ENCODE measurements at regions not wholly inside any gene's neighbourhood (a gene's known extent, or its start where the extent isn't known, plus 50 kb on each side); places are given as distances from the start of the nearest gene placed in this dataset.
"Not testable (repeated sequence)": the region's sequence is repeated elsewhere in the genome, so short reads cannot be mapped to it uniquely, and the experiment has no call there.

DNA sequence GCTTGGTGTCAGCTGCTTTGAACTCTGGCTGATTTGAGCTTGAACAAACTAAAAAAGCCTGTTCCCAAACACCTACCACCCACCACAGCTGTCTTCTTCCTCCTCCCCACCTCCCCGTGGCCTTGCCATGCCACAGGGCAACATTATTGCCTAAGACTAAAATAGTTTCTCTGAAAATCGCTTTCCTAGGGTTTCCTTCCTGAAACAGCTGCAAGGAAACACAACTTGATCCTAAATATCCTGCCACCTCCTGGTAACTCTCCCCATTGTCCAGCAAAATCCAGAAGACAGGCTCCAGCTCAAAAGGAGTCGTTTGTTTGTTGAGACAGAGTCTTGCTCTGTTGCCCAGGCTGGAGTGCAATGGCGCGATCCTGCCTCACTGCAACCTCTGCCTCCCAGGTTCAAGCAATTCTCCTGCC, 193.9 kb upstream of the TPM1 start:
- DNase-seq = no peak

- no peak for DNase-seq
These were observed 193.0 kb upstream of the TPM1 start for GRCh38 chr15:62849316-62850106.

DNA sequence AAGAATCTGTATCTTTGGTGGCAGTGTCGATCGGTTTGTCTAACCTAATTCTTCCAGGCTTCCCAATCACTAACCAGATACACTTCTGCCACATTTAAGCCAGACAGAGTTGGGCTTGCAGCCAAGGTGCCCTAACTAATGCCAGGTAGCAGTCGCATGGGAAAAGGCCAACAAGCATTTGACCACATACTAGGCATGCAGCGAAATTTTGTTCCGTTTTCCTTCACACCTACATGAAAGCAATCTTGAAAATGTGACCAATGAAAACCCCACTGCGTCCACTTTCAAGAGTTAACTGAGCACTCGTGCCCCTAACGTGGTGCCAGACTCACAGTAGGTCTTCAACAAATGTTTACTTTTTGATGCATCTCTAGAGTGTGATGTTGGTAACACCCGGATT, 192.2 kb upstream of the TPM1 start:
- no peak for DNase-seq

GRCh38 chr15:62850791-62851291, 191.7 kb upstream of the TPM1 start:
- no peak for DNase-seq

DNA sequence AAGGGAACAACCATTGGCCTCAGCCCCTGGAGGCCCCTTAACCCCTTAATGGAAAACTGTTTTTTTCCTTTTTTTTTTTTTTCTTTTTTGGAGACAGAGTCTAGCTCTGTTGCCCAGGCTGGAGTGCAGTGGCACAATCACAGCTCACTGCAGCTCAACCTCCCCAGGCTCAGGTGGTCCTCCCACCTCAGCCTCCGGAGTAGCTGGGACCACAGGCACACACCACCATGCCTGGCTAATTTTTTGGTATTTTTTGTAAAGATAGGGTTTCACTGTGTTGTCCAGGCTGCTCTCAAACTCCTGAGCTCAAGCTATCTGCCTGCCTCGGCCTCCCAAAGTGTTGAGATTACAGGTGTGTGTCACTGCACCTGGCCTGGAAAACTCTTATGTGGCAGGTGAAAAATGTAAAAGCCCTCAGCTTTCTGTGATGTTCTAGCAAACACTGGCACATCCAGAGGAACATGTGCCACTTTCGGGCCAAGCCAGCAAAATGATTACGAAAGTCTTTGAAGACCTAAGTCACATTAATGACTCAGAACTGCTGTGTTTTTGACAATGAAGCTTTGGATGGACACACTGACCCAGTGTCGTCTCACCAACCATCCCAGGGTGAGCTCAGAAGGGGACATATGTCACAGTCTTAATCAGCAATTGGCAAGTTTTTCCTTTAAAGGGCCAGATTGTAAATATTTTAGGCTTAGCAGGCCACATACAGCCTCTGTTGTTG, 189.3 kb upstream of the TPM1 start:
- no peak for DNase-seq

- DNase-seq = no peak
These were observed 188.7 kb upstream of the TPM1 start for GRCh38 chr15:62853841-62854225.

- DNase-seq = no peak
These were observed 188.0 kb upstream of the TPM1 start for GRCh38 chr15:62854420-62855084.

DNA sequence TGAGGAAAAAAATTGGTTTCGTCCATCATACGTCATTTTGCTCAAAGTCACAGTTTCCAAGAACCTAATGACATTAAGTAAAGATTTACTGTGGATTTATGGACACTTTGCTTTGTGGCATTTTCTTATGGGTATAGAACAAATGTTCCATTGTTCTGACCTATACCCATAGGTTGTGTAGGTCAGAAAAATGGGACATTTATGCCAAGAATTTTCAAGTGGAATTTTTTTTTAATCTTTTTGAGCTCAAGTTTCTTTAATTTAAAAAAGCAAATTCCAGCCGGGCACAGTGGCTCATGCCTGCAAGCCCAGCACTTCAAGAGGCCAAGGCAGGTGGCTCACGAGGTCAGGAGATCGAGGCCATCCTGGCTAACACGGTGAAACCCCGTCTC, 187.5 kb upstream of the TPM1 start:
- no peak for DNase-seq

- DNase-seq = no peak
These were observed 185.9 kb upstream of the TPM1 start for GRCh38 chr15:62856466-62857246.

GRCh38 chr15:62857411-62857853, 185.1 kb upstream of the TPM1 start:
- DNase-seq = no peak

- DNase-seq = no peak
These were observed 184.2 kb upstream of the TPM1 start for GRCh38 chr15:62858343-62858742.

- DNase-seq = no peak
These were observed 179.8 kb upstream of the TPM1 start for GRCh38 chr15:62862717-62863116.

- no peak for DNase-seq
These were observed 176.2 kb upstream of the TPM1 start for GRCh38 chr15:62866366-62866765.

GRCh38 chr15:62867844-62868243, 174.7 kb upstream of the TPM1 start:
- no peak for DNase-seq

DNA sequence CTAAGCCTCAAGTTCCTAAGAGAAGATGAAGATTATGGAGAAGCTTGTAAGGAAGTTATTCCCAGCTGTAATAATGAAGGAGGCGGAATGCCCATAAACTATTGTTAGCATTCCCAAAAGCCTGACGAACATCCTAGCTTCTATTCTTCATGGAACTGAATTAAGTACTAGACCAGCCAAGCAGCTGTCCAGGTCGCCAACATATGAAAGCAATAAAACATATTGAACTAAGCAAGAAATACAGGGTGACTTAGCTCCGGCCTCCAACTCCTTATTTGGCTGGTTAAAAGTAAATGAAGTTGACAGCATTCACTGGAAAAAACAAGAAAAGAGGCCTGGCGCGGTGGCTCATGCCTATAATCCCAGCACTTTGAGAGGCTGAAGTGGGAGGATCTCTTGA, 174.0 kb upstream of the TPM1 start:
- no peak for DNase-seq

DNA sequence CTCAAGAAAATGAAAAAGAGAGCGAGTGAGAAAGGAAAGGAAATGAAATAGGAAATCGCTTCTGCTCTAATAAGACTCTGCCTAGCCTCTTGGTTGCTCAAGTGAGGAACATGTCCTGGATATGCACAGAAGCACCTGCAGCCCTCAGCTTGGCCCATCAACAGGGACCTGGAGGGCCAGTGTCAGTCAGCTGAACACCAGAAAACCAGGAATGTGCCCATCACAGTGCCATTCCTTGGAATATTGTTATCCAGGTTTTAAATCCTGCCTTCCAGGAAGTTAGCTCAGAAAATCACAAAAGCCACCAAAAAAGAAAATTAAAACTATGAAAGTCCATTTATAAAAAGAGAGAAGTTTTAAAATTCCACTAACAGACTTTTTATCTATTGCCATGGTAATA, 173.4 kb upstream of the TPM1 start:
- no peak for DNase-seq

DNA sequence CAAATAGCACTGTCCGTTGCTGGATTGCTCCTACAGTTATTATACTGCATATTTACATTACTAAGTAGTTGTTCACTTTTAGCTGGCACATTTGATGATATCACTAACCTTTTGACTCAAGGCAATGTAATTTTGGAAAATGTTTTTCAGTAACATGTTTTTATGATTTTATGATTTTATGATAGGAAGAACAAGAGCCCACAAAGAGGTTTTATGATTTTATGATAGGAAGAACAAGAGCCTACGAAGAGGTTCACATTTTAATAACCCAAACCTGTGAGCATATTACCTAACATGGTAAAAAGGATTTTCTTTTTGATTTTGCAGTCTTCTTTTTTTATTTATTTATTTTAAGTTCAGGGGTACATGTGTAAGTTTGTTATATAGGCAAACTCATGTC, 172.3 kb upstream of the TPM1 start:
- no peak for DNase-seq

DNA sequence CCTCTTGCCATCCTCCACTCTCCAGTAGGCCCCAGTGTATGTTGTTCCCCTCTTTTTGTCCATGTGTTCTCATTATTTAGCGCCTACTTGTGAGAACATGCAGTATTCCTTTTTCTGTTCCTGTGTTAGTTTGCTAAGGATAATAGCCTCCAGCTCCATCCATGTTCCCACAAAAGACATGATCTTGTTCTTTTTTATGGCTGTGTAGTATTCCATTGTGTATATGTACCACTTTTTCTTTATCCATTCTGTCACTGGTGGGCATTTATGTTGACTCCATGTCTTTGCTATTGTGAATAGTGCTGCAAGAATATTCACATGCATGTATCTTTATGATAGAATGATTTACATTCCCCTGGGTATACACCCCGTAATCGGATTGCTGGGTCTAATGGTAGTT, 171.8 kb upstream of the TPM1 start:
- DNase-seq = not testable (repeated sequence)

DNA sequence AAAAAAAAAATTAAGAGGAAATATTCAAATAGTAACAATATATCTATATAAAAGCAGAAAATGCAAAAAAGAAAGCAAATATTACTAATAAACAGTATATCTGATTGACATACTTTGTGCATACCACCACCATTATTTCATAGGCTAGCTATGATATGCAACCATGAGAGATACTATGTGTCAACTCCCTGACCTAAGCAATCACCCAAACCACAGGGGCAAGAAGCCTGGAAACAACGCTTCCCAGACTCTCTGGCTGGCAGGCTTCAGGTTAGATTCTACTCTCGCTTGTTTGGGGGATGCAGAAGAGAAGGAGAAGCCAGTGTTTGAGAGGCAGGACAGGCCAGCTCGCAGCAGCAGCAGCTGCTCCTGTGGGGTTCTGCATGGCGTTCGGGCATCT, 169.3 kb upstream of the TPM1 start:
- no peak for DNase-seq

- no peak for DNase-seq
These were observed 168.5 kb upstream of the TPM1 start for GRCh38 chr15:62874064-62874463.

DNA sequence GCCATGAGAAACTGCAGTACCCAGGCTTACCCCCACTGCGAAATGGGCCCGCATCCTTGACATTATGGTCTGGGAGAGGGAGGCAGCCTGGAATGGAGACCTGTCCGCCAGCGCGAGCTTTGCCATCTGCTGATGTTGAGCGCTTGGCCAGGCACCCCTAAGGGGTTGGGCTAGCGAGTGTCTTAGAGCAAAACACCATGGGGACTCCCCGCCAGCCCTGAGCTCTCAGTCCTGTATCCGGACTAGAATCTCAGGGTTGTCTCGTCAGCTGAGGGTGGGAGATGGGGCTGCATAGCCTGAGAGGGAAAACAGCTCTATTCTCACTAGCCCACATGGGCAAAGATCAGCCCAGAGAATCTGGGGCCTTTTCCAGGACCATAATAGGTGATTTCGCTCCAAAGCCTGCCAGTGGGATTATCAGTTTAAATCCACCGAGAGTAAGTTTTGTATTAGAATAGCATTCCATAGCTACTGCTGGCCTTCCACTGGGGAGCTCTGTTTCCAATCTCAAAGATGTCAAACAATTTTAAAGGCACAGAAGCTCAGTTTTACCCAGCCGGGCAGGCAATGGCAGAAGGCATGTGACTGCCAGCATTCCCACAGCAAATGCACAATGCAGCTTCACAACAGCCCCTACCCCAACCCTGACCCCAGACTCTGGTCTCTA, 167.5 kb upstream of the TPM1 start:
- DNase-seq = no peak

GRCh38 chr15:62875626-62876021, 166.9 kb upstream of the TPM1 start:
- DNase-seq = no peak

Measured in SHP77 treated with DMSO at 0.1 percent for 48 hours (cell line).